MM.1S (cell line): ENCODE measurements at regions not wholly inside any gene's neighbourhood (a gene's known extent, or its start where the extent isn't known, plus 50 kb on each side); places are given as distances from the start of the nearest gene placed in this dataset.

ENCODE experiments used
- DNase-seq: peaks from one replicate; pipeline ENCODE4 v3.0.0-alpha.2; 2015
- H2AFZ ChIP-seq: fragments of 300-600 bp; sonication (generic); 2 replicates; pipeline ENCODE4 v1.6.0; 2016; ENCODE audit warnings: antibody characterized with exemption, low read length
- H3F3A ChIP-seq: fragments of 300-600 bp; sonication (generic); 2 replicates; pipeline ENCODE4 v1.6.1; 2016; ENCODE audit warnings: mild to moderate bottlenecking, antibody characterized with exemption, low read length, moderate library complexity, mixed read lengths; ENCODE audit not compliant: insufficient read depth
- H3K27ac ChIP-seq: fragments of 300-600 bp; sonication (generic); 2 replicates; pipeline ENCODE4 v1.5.1; 2016; ENCODE audit warnings: mild to moderate bottlenecking, low read length
- H3K27me3 ChIP-seq: fragments of 300-600 bp; sonication (generic); replicated peaks from 2 replicates; pipeline ENCODE4 v1.6.0; 2016; ENCODE audit warnings: low read length; ENCODE audit not compliant: insufficient read depth
- H3K36me3 ChIP-seq: fragments of 300-600 bp; sonication (generic); replicated peaks from 2 replicates; pipeline ENCODE4 v1.6.1; 2016; ENCODE audit warnings: mild to moderate bottlenecking, low read length, mixed read lengths; ENCODE audit not compliant: insufficient read depth
- H3K4me1 ChIP-seq: fragments of 300-600 bp; sonication (generic); 2 replicates; pipeline ENCODE4 v1.6.1; 2016; ENCODE audit warnings: low read length, mixed read lengths
- H3K4me2 ChIP-seq: fragments of 300-600 bp; sonication (generic); 2 replicates; pipeline ENCODE4 v1.6.0; 2016; ENCODE audit warnings: low read depth, low read length
- H3K4me3 ChIP-seq: fragments of 300-600 bp; sonication (generic); 2 replicates; pipeline ENCODE4 v1.5.1; 2016; ENCODE audit warnings: low read length, mixed read lengths
- H3K79me2 ChIP-seq: fragments of 300-600 bp; sonication (generic); 2 replicates; pipeline ENCODE4 v1.6.1; 2016; ENCODE audit warnings: mixed run types, low read length, mixed read lengths
- H3K9ac ChIP-seq: fragments of 300-600 bp; sonication (generic); 2 replicates; pipeline ENCODE4 v1.6.1; 2016; ENCODE audit warnings: low read length, mixed read lengths
- H3K9me2 ChIP-seq: fragments of 300-600 bp; sonication (generic); replicated peaks from 2 replicates; pipeline ENCODE4 v1.6.1; 2016; ENCODE audit warnings: mild to moderate bottlenecking, low read length, mixed read lengths; ENCODE audit not compliant: insufficient read depth
- H3K9me3 ChIP-seq: fragments of 300-600 bp; sonication (generic); replicated peaks from 2 replicates; pipeline ENCODE4 v1.6.1; 2016; ENCODE audit warnings: mild to moderate bottlenecking, low read length, mixed read lengths; ENCODE audit not compliant: insufficient read depth
- H4K20me1 ChIP-seq: fragments of 300-600 bp; sonication (generic); 2 replicates; pipeline ENCODE4 v1.6.1; 2016; ENCODE audit warnings: mild to moderate bottlenecking, low read length, moderate library complexity, mixed read lengths; ENCODE audit not compliant: insufficient read depth
- EZH2 ChIP-seq: fragments of 300-600 bp; sonication (generic); optimal IDR thresholded peaks from 2 replicates; pipeline ENCODE3; 2017; ENCODE audit warnings: low read depth, mild to moderate bottlenecking, antibody characterized with exemption, low read length, mixed read lengths
- EZH2phosphoT487 ChIP-seq: fragments of 300-600 bp; sonication (generic); IDR thresholded peaks from 2 replicates; pipeline ENCODE4 v1.6.1; 2018; ENCODE audit warnings: antibody characterized with exemption, low read length
- TF ChIP-seq, protein P1 (sequence below): fragments of 300-600 bp; sonication (generic); IDR thresholded peaks from 2 replicates; pipeline ENCODE4 v1.5.1; 2016; ENCODE audit warnings: antibody characterized with exemption, low read length, mixed read lengths

DNA sequence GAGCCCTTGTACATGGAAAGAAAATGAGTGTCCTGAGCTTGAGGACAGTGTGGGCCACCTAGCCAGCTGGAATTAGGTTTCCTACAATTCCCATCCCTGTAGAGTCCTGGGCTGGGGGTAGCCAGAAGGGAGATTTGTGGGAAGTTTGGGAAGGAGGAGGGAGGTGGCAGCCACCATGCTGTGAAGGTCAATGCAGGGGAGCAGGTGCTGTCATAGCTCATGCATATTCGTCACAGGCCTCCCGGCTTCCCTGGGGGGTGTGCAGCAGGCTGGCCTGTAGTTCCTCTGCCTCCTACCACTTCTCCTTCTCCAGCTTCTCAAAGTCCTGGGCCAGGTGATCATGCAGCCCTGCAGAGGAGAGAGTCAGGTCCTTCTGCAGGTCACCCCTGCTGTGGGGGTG is 121.3 kb downstream of the TBX3 start:
- Histone ChIP-seq H3K9ac (no peak overlapping the region), H3K4me1 (no peaks in the 10 kb centered on the region), H2AFZ (no peak overlapping the region), H3K9me2 (no peaks in the 10 kb centered on the region), H3K4me3 (no peak overlapping the region), H3F3A (no peaks in the 10 kb centered on the region), H3K4me2 (no peak overlapping the region), H3K27ac (no peak overlapping the region), H3K9me3 (no peaks in the 10 kb centered on the region), H3K79me2 (no peaks in the 10 kb centered on the region), H4K20me1 (no peaks in the 10 kb centered on the region), H3K27me3 (no peaks in the 10 kb centered on the region), H3K36me3 (no peaks in the 10 kb centered on the region)
- TF ChIP-seq EZH2phosphoT487 (no peak), EZH2 (no peak)
- TF ChIP-seq, protein P1, sequence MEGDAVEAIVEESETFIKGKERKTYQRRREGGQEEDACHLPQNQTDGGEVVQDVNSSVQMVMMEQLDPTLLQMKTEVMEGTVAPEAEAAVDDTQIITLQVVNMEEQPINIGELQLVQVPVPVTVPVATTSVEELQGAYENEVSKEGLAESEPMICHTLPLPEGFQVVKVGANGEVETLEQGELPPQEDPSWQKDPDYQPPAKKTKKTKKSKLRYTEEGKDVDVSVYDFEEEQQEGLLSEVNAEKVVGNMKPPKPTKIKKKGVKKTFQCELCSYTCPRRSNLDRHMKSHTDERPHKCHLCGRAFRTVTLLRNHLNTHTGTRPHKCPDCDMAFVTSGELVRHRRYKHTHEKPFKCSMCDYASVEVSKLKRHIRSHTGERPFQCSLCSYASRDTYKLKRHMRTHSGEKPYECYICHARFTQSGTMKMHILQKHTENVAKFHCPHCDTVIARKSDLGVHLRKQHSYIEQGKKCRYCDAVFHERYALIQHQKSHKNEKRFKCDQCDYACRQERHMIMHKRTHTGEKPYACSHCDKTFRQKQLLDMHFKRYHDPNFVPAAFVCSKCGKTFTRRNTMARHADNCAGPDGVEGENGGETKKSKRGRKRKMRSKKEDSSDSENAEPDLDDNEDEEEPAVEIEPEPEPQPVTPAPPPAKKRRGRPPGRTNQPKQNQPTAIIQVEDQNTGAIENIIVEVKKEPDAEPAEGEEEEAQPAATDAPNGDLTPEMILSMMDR, result no peak
- no peak for DNase-seq

DNA sequence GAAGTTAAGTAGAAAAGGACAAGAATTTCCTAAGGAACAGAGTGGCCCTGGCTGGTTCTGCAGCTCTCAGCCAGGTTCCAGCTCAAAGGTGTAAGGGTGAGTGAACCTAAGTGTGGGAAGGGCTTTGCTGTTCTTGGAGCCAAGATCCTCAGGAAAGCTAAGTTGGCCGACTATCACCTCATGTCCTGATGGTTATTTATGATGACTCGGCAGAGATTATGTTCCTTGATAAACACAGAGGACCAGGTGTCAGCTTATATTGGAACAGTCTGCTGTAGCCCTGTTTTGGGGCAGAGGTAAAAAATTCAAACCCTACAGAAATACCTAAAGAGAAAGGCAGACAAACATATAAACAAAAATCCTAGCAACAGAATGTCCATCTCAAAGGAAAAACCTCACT is 128.5 kb downstream of the TBX3 start:
- TF ChIP-seq EZH2 (no peak), EZH2phosphoT487 (no peak)
- TF ChIP-seq, protein P1, result no peak
- Histone ChIP-seq H3K36me3 (no peaks in the 10 kb centered on the region), H3K4me2 (no peak overlapping the region), H4K20me1 (no peaks in the 10 kb centered on the region), H3K79me2 (no peaks in the 10 kb centered on the region), H3F3A (no peaks in the 10 kb centered on the region), H3K27ac (no peak overlapping the region), H3K4me3 (no peak overlapping the region), H3K9me3 (no peaks in the 10 kb centered on the region), H3K9ac (no peak overlapping the region), H3K27me3 (no peaks in the 10 kb centered on the region), H3K9me2 (no peaks in the 10 kb centered on the region), H3K4me1 (no peaks in the 10 kb centered on the region), H2AFZ (no peak overlapping the region)
- DNase-seq, result no peak

DNA sequence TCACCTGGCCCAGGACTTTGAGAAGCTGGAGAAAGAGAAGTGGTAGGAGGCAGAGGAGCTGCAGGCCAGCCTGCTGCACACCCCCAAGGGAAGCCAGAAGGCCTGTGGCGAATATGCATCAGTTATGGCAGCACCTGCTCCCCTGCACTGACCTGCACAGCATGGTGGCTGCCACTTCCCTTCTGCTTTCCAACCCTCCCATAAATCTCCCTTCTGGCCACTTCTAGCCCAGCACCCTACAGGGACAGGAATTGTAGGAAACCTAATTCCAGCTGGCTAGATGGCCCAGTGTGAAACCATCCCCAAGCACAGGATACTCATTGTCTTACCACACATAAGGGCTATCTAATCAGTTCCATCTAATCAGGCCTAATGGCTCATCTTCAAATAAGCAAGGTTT is 136.3 kb downstream of the TBX3 start:
- Histone ChIP-seq H3K4me1 (no peaks in the 10 kb centered on the region), H3F3A (no peaks in the 10 kb centered on the region), H3K9me3 (no peaks in the 10 kb centered on the region), H3K36me3 (no peaks in the 10 kb centered on the region), H3K27me3 (no peaks in the 10 kb centered on the region), H4K20me1 (no peaks in the 10 kb centered on the region), H2AFZ (no peak overlapping the region), H3K27ac (no peak overlapping the region), H3K4me2 (no peak overlapping the region), H3K9ac (no peak overlapping the region), H3K4me3 (no peak overlapping the region), H3K79me2 (no peaks in the 10 kb centered on the region), H3K9me2 (no peaks in the 10 kb centered on the region)
- DNase-seq, result no peak
- TF ChIP-seq, protein P1, result no peak
- TF ChIP-seq EZH2phosphoT487 (no peak), EZH2 (no peak)
